HG03460 (cell line): ENCODE measurements at regions not wholly inside any gene's neighbourhood (a gene's known extent, or its start where the extent isn't known, plus 50 kb on each side); places are given as distances from the start of the nearest gene placed in this dataset.
"Not testable (repeated sequence)": the region's sequence is repeated elsewhere in the genome, so short reads cannot be mapped to it uniquely, and the experiment has no call there.

Experiments used
- ATAC-seq: cut with Tn5 transposase; IDR thresholded peaks from one replicate; pipeline ENCODE4 v1.9.1; 2021; ENCODE audit not compliant: unreplicated experiment

- ATAC-seq: no peak
Measured at GRCh38 chr2:12017499-12018157, 271.2 kb downstream of the LPIN1 start.

GRCh38 chr2:12018726-12019125 lies 272.3 kb downstream of the LPIN1 start:
- ATAC-seq: not testable (repeated sequence)

- ATAC-seq: no peak
Measured at GRCh38 chr2:12020833-12021469, 274.5 kb downstream of the LPIN1 start.

GRCh38 chr2:12024197-12024907 lies 277.9 kb downstream of the LPIN1 start:
- ATAC-seq: not testable (repeated sequence)

GRCh38 chr2:12027136-12027535 lies 280.7 kb downstream of the LPIN1 start:
- ATAC-seq: no peak

- no peak for ATAC-seq
Measured at GRCh38 chr2:12031866-12032265, 285.4 kb downstream of the LPIN1 start.

GRCh38 chr2:12032398-12032797 lies 286.0 kb downstream of the LPIN1 start:
- ATAC-seq: peak; percentile 73

- no peak for ATAC-seq
Measured at GRCh38 chr2:12032975-12033374, 286.5 kb downstream of the LPIN1 start.

GRCh38 chr2:12033494-12033893 lies 287.1 kb downstream of the LPIN1 start:
- no peak for ATAC-seq

GRCh38 chr2:12034382-12034781 lies 287.9 kb downstream of the LPIN1 start:
- no peak for ATAC-seq

GRCh38 chr2:12035029-12035720 lies 288.7 kb downstream of the LPIN1 start:
- no peak for ATAC-seq

GRCh38 chr2:12035956-12036639 lies 289.7 kb downstream of the LPIN1 start:
- ATAC-seq: no peak

GRCh38 chr2:12036640-12036983 lies 290.2 kb downstream of the LPIN1 start:
- ATAC-seq: no peak

- ATAC-seq: no peak
Measured at GRCh38 chr2:12037301-12037700, 290.9 kb downstream of the LPIN1 start.

- no peak for ATAC-seq
Measured at GRCh38 chr2:12041236-12041635, 294.8 kb downstream of the LPIN1 start.

- ATAC-seq: no peak
Measured at GRCh38 chr2:12043131-12043530, 296.7 kb downstream of the LPIN1 start.

- peak; percentile 57 for ATAC-seq
Measured at GRCh38 chr2:12044857-12045256, 298.4 kb downstream of the LPIN1 start.

- ATAC-seq: peak; percentile 44
Measured at GRCh38 chr2:12045864-12046291, 299.4 kb downstream of the LPIN1 start.

- ATAC-seq: no peak
Measured at GRCh38 chr2:12046641-12047040, 300.2 kb downstream of the LPIN1 start.

GRCh38 chr2:12047761-12048160 lies 301.3 kb downstream of the LPIN1 start:
- ATAC-seq: no peak

GRCh38 chr2:12048550-12048949 lies 302.1 kb downstream of the LPIN1 start:
- no peak for ATAC-seq
